Breast epithelium (tissue), 4 donors: ENCODE measurements at regions not wholly inside any gene's neighbourhood (a gene's known extent, or its start where the extent isn't known, plus 50 kb on each side); places are given as distances from the start of the nearest gene placed in this dataset.

ENCODE experiments used
- DNase-seq, 2 donors: peaks; one replicate each; pipeline ENCODE4 v3.0.0-alpha.2; 2019; ENCODE audit warnings: low spot score in 2 of 2
- H3K27ac ChIP-seq, 2 donors: fragments of 200-600 bp; sonication (generic) in 1 of 2; one replicate each; pipeline ENCODE4 v1.5.1; 2016 to 2019; ENCODE audit warnings: mild to moderate bottlenecking in 1 of 2
- H3K27me3 ChIP-seq, 2 donors: fragments of 200-600 bp; sonication (generic) in 1 of 2; one replicate each; pipeline versions ENCODE4 v1.5.1 to v1.6.0; 2017 to 2019; ENCODE audit warnings: control low read depth in 1 of 2, mild to moderate bottlenecking in 1 of 2
- H3K36me3 ChIP-seq: fragments of 200-600 bp; one replicate; pipeline ENCODE4 v1.5.1; 2019
- H3K4me1 ChIP-seq, 2 donors: fragments of 200-600 bp; sonication (generic); one replicate each; pipeline ENCODE4 v1.5.1; 2016 to 2019; ENCODE audit warnings: control low read depth in 1 of 2
- H3K4me3 ChIP-seq, 3 donors: fragments of 200-600 bp; sonication (generic); 1 replicate in 2 of 3; 2 replicates in 1 of 3; pipeline ENCODE4 v1.5.1; 2016 to 2019; ENCODE audit warnings: mild to moderate bottlenecking in 3 of 3, moderate library complexity in 2 of 3
- H3K9me3 ChIP-seq, 2 donors: fragments of 200-600 bp; sonication (generic) in 1 of 2; one replicate each; pipeline ENCODE4 v1.5.1; 2016 to 2019; ENCODE audit warnings: control low read depth in 1 of 2
- POLR2A ChIP-seq: fragments of 450-650 bp; IDR thresholded peaks from one replicate; pipeline ENCODE4 v1.6.1; 2016; ENCODE audit warnings: antibody characterized with exemption, mild to moderate bottlenecking, moderate library complexity
- POLR2AphosphoS5 ChIP-seq, 3 donors: sonication (generic); formaldehyde crosslinking; IDR thresholded peaks; one replicate each; pipeline ENCODE4 v1.6.1; 2017; ENCODE audit warnings: antibody characterized with exemption in 3 of 3
- intact Hi-C: fragments of 100-400 bp; cut with DNase I; formaldehyde crosslinking; loops from one replicate; pipeline ENCODE4 v1.15.1; 2023; ENCODE audit warnings: low total_unique reads
- TF ChIP-seq, protein P1 (sequence below), 3 donors: fragments of 450-650 bp; IDR thresholded peaks; one replicate each; pipeline ENCODE4 v1.5.1; 2016 to 2017; ENCODE audit warnings: antibody characterized with exemption in 3 of 3, mild to moderate bottlenecking in 3 of 3, moderate library complexity in 3 of 3

DNA sequence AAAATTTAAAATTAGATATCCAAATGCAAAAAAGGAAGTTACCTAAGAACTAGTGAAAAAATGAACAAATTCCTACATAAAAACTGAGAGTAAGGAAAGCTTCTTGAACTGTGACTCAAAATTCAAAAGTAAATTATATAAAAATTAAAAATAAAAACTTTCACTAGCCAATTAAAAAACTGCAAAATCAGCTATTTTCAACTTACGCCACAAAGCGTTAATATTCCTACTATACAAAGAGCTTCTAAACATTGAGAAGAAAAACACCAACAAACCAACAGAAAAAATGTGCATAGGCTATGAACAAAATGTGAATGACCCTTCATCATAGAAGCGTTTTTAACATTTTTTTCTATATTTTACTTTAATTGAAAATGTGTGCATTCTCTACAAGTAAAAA, 445.7 kb downstream of the CDH2 start:
- no peaks in the 10 kb centered on the region for H3K36me3 ChIP-seq
- TF ChIP-seq POLR2AphosphoS5 (IDR thresholded peaks at IDR 0.05) (no peak), POLR2A (no peak)
- TF ChIP-seq, protein P1, sequence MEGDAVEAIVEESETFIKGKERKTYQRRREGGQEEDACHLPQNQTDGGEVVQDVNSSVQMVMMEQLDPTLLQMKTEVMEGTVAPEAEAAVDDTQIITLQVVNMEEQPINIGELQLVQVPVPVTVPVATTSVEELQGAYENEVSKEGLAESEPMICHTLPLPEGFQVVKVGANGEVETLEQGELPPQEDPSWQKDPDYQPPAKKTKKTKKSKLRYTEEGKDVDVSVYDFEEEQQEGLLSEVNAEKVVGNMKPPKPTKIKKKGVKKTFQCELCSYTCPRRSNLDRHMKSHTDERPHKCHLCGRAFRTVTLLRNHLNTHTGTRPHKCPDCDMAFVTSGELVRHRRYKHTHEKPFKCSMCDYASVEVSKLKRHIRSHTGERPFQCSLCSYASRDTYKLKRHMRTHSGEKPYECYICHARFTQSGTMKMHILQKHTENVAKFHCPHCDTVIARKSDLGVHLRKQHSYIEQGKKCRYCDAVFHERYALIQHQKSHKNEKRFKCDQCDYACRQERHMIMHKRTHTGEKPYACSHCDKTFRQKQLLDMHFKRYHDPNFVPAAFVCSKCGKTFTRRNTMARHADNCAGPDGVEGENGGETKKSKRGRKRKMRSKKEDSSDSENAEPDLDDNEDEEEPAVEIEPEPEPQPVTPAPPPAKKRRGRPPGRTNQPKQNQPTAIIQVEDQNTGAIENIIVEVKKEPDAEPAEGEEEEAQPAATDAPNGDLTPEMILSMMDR (IDR thresholded peaks at IDR 0.05) = no peak
- DNase-seq = no peak
- no peaks in the 10 kb centered on the region for H3K4me1 ChIP-seq
- peaks cover 7 to 25% of the 10 kb centered on the region in 2 donors for H3K9me3 ChIP-seq
- H3K4me3 ChIP-seq = no peak overlapping the region
- no peak overlapping the region for H3K27ac ChIP-seq
- intact Hi-C loops = no loop called here
- no peaks in the 10 kb centered on the region for H3K27me3 ChIP-seq

DNA sequence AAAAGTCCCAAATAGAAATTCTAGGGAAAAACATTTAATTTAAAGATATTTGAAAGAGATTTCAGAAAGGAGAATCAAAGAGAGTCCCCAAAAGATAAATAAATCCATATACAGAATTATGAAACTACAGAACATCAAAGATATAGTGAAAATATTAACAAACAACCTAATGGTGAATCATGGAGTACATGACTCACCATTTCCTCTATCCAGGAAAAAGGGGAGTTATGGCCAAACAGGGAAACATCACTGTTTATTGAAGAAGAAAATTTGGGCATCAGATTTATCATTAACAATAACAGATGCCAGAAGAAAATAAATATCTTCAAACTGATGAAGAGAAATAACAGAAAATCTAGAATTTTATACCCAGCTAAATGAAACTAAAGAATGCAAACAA, 448.3 kb downstream of the CDH2 start:
- intact Hi-C loops = no loop called here
- no peak for DNase-seq
- no peak for TF ChIP-seq POLR2A
- TF ChIP-seq, protein P1 (IDR thresholded peaks at IDR 0.05) = no peak
- no peak for TF ChIP-seq POLR2AphosphoS5 (IDR thresholded peaks at IDR 0.05)
- Histone ChIP-seq H3K27me3 (no peaks in the 10 kb centered on the region), H3K4me3 (no peak overlapping the region), H3K27ac (no peak overlapping the region), H3K4me1 (no peaks in the 10 kb centered on the region), H3K9me3 (peaks cover 7 to 25% of the 10 kb centered on the region in 2 donors), H3K36me3 (no peaks in the 10 kb centered on the region)

DNA sequence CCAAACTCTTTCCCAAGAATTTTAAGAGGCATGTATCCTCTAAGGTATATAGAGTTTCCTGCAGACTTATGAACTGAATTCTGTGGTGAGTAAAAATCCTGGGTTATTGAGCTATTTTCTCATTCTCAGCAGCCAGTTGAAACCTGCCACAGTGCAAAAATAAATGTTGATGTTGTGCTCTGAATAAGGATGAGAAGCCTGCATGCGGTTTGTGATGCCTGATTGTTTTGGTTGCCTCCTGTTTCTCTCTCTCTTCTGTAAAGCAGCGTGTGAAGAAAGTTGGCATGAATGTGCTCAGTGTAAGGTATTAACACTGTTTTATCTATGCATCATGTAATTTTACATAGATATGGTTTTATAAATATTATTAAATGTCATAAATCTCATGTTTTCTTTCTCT, 452.6 kb downstream of the CDH2 start:
- Histone ChIP-seq H3K9me3 (peaks cover 7 to 17% of the 10 kb centered on the region in 2 donors), H3K4me3 (no peak overlapping the region), H3K27me3 (no peaks in the 10 kb centered on the region), H3K27ac (no peak overlapping the region), H3K36me3 (no peaks in the 10 kb centered on the region), H3K4me1 (no peaks in the 10 kb centered on the region)
- DNase-seq = no peak
- intact Hi-C loops = no loop called here
- no peak for TF ChIP-seq POLR2A
- TF ChIP-seq, protein P1 (IDR thresholded peaks at IDR 0.05) = no peak
- TF ChIP-seq POLR2AphosphoS5 (IDR thresholded peaks at IDR 0.05) = no peak

DNA sequence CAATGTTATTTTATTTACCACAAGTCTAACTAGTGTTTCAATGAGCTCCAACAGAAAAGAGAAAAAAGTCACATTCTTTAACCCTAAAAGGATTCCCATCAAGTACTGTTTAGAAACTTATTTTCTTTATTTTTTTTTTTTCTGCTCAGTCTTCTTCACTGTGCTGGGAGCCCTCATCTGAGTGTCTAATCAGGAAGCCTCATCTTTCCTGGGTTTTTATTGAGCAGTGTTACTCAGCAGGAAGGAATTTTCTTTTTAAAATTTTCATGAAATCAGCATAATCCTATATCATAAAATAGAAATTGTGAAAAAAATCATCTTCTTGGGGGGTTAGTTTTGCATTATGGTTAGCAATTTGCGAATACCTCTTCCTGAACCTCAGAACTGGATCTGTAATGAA, 453.8 kb downstream of the CDH2 start:
- no peak for DNase-seq
- no peak for TF ChIP-seq POLR2AphosphoS5 (IDR thresholded peaks at IDR 0.05)
- Histone ChIP-seq H3K27me3 (no peaks in the 10 kb centered on the region), H3K27ac (no peak overlapping the region), H3K36me3 (no peaks in the 10 kb centered on the region), H3K9me3 (peaks cover 5% of the 10 kb centered on the region in 2 donors), H3K4me3 (no peak overlapping the region), H3K4me1 (no peaks in the 10 kb centered on the region)
- intact Hi-C loops = no loop called here

DNA sequence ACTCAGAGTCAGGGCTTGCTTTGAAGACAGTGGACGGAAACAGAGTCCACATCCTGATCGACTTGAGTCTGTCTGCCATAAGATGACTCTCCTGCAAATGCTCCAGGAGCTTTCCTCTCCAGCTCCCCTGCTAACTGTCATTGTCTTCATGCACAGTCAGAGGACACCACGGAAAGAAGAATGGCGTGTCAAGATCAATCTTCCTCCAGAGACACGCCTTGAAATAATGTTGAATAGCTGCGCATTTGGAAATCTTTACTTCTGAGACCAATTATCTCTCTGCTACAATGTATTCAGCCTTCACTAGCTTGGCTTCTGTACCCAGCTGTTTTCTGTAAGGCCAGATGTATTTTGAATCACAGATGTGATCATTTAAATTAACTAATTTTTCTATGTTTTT, 457.2 kb downstream of the CDH2 start:
- TF ChIP-seq POLR2A (no peak), POLR2AphosphoS5 (IDR thresholded peaks at IDR 0.05) (no peak)
- TF ChIP-seq, protein P1 (IDR thresholded peaks at IDR 0.05) = no peak
- no peak for DNase-seq
- intact Hi-C loops = no loop called here
- Histone ChIP-seq H3K4me3 (no peak overlapping the region), H3K27me3 (no peaks in the 10 kb centered on the region), H3K9me3 (peaks cover 0 to 1% of the 10 kb centered on the region in 2 donors), H3K4me1 (no peaks in the 10 kb centered on the region), H3K36me3 (no peaks in the 10 kb centered on the region), H3K27ac (no peak overlapping the region)

DNA sequence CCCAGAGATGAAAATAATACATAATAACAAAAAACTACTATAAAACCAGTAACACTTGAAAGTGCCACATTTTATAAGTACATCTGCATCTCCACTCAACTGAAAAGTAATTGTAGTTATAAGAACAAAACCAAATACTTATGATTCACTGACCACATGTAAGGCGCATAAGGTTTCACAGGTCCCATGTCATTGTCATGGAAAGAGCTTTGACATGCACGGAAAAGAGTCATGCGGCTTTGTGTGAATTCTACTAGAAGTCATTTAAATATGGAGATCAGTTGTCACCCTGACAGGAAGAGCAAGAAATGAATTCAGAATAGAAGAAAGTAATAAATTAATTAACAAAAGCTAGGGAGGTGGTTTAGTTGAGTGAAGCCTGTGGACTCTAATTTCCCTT, 459.1 kb downstream of the CDH2 start:
- Histone ChIP-seq H3K27ac (no peak overlapping the region), H3K4me1 (no peaks in the 10 kb centered on the region), H3K9me3 (peaks cover 0 to 3% of the 10 kb centered on the region in 2 donors), H3K4me3 (no peak overlapping the region), H3K27me3 (no peaks in the 10 kb centered on the region), H3K36me3 (no peaks in the 10 kb centered on the region)
- no peak for TF ChIP-seq POLR2AphosphoS5 (IDR thresholded peaks at IDR 0.05)
- TF ChIP-seq POLR2A = no peak
- TF ChIP-seq, protein P1 (IDR thresholded peaks at IDR 0.05) = no peak
- intact Hi-C loops = no loop called here
- DNase-seq = no peak
